ENCODE measurements at regions not wholly inside any gene's neighbourhood (a gene's known extent, or its start where the extent isn't known, plus 50 kb on each side); places are given as distances from the start of the nearest gene placed in this dataset.

DNA sequence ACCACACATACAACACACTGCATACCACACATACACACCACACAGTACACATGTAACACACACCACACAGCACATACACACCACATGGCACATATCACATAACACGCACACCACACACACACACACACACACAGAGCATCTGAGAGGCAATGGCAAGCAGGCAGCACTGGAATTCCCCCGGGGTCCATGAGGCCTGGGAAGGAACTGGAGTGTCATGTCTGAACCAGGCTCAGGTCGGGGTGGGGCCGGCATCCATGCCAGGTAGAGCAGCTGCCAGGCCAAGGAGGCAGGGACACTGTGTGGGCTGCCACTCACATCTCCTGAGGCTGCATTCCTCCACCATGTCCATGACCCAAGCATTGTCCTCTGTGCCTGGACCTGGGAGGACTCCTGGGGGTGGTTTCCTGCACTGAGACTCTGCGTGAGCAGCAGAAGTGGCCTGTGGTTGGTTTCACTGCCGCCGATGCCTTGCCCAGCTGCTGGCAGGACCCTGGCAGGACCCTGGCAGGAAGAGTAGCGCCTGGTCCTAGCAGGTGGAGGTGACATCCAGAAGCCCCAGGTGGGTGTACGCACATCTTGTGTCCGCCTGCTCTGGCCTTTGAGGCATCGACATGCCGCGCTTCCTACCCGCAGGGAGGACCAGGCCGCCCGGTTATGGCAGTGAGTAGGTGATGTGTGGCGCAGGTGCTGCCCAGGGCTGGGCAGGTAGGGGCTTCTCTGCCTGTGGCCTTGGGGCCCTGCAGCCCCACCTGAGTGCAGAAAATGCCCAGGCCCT lies 1280.4 kb downstream of the TBC1D22A start:
- H3K4me3 ChIP-seq (ENCODE audit: low read depth, low read length): no peak overlapping the region
- DNase-seq (ENCODE audit: low read depth): no peak
- TF ChIP-seq CTCF (conservative IDR thresholded peaks at IDR 0.05; ENCODE audit: low read depth, low read length): no peak

DNA sequence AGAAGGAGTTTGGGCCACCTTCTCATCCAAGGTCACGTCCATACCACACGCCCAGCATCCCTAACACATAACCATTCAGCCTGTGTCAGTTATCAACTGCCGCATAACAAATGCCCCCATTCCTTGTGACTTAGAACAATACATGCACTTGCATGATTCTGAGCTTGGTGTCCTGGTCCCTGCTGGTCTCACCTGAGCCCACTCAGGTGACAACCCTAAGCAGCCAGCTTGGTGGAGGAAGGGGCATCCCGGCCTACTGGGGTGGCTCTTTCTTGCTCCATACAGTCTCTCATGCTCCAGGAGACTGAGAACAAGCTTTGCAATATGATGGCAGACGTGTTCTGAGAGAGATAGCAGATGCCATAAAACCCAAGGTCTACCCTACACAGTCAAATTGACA lies 1276.9 kb downstream of the TBC1D22A start:
- TF ChIP-seq CTCF (conservative IDR thresholded peaks at IDR 0.05; ENCODE audit: low read depth, low read length): no peak
- no peak overlapping the region for H3K4me3 ChIP-seq (ENCODE audit: low read depth, low read length)
- no peak for DNase-seq (ENCODE audit: low read depth)

DNA sequence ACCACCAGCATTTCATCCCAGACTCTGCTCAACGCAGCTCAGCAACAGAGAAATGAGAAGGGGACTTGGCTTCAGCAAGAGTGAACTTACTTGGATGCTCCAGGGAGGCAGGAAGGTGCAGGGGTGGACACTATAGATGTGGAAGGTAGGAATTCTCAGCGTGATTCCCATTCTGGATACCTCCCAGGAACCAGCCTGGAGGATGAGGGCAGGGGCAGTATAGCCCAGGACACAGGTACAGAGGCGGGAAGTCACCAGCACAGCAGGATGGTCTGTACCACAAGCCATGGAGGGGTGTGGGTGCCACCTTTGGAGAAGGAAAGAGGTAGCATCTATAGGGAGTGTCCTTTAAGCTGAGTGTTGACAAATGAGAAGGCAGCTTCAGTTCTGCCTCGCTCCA lies 1275.2 kb downstream of the TBC1D22A start:
- TF ChIP-seq CTCF (conservative IDR thresholded peaks at IDR 0.05; ENCODE audit: low read depth, low read length): no peak
- no peak for DNase-seq (ENCODE audit: low read depth)

DNA sequence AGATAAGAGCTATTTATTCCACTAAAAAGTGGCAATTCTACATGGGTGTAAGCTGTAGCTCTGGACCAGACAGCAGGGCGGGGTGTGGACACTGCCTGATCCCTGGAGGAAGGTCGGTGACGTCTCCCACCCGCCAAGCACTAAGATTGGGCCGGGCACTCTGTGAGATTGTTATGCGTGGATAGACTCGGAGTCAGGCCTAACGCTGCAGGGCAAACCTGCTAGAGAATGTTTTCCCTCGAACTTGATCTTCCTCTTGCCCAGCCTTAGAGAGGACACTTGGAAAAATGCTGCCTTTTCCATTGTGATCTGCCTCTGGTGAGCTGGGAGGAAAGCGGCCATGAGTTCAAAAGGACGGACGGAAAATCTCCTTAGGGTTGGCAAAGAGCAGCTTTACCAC lies 1273.4 kb downstream of the TBC1D22A start:
- H3K4me3 ChIP-seq (ENCODE audit: low read depth, low read length): no peak overlapping the region
- DNase-seq (ENCODE audit: low read depth): no peak
- TF ChIP-seq CTCF (conservative IDR thresholded peaks at IDR 0.05; ENCODE audit: low read depth, low read length): no peak

More for the DNA sequence above, 1275.2 kb downstream of the TBC1D22A start:
- H3K4me3 ChIP-seq (ENCODE audit: low read depth, low read length): no peak overlapping the region

DNA sequence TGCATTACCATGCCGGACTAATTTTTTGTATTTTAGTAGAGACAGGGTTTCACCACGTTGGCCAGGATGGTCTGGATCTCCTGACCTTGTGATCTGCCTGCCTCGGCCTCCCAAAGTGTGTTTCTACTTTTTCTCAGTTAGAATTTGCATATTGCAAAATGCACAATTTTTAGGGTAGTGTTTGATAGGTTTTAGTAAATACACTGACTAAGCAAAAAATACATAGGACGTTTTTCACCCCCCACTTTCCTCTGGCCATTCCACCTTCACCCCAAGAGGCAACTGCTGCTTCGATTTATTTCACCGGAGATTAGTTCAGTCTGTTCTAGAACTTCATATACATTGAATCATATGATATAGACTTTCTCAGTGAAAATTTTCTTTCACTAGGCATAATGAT lies 1269.1 kb downstream of the TBC1D22A start:
- TF ChIP-seq CTCF (conservative IDR thresholded peaks at IDR 0.05; ENCODE audit: low read depth, low read length): no peak
- H3K4me3 ChIP-seq (ENCODE audit: low read depth, low read length): no peak overlapping the region

GRCh38 chr22:48025096-48025495 lies 1262.6 kb downstream of the TBC1D22A start:
- no peak overlapping the region for H3K4me3 ChIP-seq (ENCODE audit: low read depth, low read length)
- DNase-seq (ENCODE audit: low read depth): no peak
- TF ChIP-seq CTCF (conservative IDR thresholded peaks at IDR 0.05; ENCODE audit: low read depth, low read length): no peak

More for the DNA sequence above, 1269.1 kb downstream of the TBC1D22A start:
- DNase-seq (ENCODE audit: low read depth): no peak

DNA sequence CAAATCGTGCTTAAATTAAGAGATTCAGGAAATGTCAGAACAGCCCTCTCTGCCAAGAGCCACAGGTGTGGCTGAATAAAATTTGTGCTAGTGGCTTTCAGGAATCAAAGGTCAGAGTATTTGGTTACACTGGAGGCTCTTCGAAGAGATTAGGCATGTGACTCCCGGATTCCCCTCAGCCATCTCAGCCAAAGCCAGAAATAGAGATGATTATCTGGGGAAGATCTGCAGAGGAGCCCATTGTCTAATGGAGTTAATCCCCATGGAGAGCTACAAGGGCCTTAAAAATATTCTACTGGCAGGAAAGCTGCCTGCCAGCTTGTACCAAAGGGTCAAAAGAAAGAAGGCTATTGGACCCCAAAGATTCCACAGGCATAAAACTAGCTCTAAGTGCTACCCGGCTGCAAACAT lies 1259.5 kb downstream of the TBC1D22A start:
- no peak for DNase-seq (ENCODE audit: low read depth)
- H3K4me3 ChIP-seq (ENCODE audit: low read depth, low read length): no peak overlapping the region
- TF ChIP-seq CTCF (conservative IDR thresholded peaks at IDR 0.05; ENCODE audit: low read depth, low read length): no peak
